GM21360 (cell line): ENCODE measurements at regions not wholly inside any gene's neighbourhood (a gene's known extent, or its start where the extent isn't known, plus 50 kb on each side); places are given as distances from the start of the nearest gene placed in this dataset.
"Not testable (repeated sequence)": the region's sequence is repeated elsewhere in the genome, so short reads cannot be mapped to it uniquely, and the experiment has no call there.

Source experiments
- ATAC-seq: cut with Tn5 transposase; IDR thresholded peaks from one replicate; pipeline ENCODE4 v1.9.1; 2021; ENCODE audit warnings: mild to moderate bottlenecking, moderate library complexity; ENCODE audit not compliant: unreplicated experiment

- ATAC-seq: not testable (repeated sequence)
Observed at GRCh38 chr12:75686233-75686632, 174.8 kb upstream of the KRR1 start.

DNA sequence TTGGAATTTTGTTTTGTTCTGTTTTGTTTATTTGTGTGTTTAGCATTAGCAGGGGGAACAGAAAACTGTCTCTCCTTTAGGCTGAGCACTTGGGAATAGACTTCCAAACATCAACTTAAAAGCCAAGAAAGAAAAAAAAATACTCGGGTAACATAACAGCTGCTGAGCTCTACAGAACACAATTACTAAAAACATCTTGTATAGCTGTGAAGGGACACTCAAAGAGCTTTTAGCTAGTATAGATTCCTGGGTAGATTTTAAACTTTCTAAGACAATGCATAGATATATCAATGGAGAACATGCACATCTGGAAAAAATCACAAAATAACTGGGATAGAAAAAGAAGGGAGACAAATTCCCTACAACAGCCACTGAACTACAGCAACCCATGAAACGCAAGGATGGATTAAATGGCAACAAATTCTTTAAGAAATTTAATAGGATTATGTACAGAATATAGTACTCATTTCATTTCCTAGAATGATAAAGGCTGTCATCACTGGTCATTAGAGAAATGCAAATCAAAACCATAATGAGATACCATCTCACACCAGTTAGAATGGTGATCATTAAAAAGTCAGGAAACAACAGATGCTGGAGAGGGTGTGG lies 174.3 kb upstream of the KRR1 start:
- no peak for ATAC-seq

- ATAC-seq: no peak
Observed at GRCh38 chr12:75684678-75685616, 173.5 kb upstream of the KRR1 start.

DNA sequence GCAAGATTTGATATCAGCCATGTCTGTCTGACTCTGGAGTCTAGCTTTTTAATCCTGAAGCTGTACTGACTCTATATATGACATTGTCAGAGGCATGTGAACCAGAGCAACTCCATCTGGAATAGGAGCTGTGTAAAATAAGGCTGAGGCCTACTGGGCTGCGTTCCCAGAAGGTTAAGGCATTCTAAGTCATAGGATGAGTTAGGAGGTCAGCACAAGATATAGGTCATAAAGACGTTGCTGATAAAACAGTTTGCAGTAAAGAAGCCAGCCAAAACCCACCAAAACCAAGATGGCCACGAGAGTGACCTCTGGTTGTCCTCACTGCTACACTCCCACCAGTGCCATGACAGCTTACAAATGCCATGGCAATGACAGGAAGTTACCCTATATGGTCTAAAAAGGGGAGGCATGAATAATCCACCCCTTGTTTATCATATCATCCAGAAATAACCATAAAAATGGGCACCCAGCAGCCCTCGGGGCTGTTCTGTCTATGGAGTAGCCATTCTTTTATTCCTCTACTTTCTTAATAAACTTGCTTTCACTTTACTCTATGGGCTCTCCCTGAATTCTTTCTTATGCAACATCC lies 172.7 kb upstream of the KRR1 start:
- not testable (repeated sequence) for ATAC-seq

- ATAC-seq: peak; percentile 55
Observed at GRCh38 chr12:75683220-75683619, 171.8 kb upstream of the KRR1 start.

DNA sequence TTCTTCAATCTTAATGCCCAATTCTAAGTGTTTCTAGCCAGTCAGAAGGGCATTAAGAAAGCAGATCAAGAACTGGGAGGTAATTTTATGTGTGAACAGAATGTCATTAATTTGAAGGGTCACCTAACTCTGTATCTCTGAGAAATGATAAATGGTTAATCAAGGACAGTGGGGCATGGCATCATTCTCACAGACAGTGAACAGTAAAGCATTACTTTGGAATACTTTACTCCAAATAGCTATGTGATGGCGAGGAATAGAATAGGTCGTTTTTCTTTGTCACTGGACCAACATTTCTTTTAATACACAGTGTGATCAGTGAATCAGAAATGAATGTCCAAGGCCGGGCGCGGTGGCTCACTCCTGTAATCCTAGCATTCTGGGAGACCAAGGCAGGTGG lies 166.1 kb upstream of the KRR1 start:
- ATAC-seq: no peak

GRCh38 chr12:75674393-75674792 lies 163.0 kb upstream of the KRR1 start:
- ATAC-seq: no peak

DNA sequence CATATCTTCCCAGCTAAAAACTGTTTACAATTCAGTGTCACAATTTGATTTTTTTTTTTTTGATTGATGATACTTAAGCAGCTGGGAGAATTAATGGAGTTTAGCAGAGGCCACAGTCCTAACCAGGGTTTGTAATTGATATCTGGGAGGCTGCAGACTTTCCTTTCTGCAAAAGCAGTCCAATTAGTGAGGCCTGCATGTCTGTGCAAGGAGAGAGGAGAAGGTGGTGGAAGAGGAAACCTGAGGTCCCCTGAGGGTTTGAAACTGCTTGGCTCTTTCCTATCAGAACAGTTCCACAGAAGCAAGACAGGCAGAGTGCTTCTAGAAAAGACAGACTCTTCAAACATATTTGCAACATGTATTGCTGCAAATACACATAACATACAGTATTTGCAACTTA lies 160.8 kb upstream of the KRR1 start:
- ATAC-seq: no peak

DNA sequence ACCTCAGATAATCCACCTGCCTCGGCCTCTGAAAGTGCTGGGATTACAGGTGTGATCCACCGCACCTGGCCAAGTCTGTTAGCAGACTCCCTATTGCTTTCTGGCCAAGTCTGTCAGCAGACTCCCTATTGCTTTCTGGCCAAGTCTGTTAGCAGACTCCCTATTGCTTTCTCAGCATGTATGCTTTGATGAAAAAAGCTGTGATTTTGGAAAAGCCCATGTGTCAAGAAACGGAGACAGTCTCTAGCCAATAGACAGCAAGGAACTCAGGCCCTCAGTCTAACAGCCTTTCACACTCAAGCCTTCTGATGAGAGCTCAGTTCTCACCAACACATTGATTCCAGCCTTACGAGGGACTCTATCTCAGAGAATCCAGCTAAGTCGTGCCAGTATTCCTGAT lies 158.8 kb upstream of the KRR1 start:
- ATAC-seq: no peak

- no peak for ATAC-seq
Observed at GRCh38 chr12:75666939-75667334, 155.5 kb upstream of the KRR1 start.

- no peak for ATAC-seq
Observed at GRCh38 chr12:75666126-75666938, 154.9 kb upstream of the KRR1 start.

DNA sequence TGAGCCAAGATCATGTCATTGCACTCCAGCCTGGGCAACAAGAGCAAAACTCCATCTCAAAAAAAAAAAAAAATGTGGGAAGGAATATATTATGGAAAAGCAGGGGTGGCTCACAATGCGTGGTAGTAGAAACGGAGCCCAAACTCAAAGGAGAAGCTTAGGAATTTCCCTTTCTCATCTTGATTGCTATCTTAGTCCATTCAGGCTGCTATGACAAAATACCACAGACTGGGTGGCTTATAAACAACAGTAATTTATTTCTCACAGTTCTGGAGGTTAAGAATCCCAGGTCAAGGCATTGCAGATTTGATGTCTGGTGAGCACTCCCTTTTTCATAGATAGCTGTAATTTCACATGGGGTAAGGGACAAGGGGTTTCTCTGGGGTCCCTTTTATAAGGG lies 153.8 kb upstream of the KRR1 start:
- ATAC-seq: no peak

DNA sequence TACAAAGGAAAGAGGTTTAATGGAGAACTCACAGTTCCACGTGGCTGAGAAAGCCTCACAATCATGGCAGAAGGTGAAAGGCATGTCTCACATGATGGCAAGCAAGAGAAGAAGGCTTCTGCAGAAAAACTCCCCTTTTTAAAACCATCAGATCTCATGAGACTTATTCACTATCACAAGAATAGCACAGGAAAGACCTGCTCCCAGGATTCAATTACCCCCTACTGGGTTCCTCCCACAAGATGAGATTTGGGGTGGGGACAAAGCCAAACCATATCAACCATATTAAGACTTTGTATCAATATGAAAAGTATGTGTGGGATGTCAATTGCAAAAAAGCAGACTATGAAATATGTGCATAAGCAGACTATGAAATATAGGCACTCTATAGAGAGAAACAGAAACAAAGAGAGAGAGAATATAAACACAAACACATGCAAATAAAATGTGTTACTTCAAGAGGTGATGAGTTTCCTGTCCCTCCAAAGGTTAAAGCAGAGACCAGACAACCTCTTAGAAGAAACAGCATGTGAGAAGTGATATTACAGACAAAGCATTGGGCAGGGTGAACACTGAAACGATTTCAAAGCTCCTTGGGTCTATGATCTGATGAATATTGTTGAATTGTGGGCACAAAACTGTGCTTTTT lies 151.2 kb upstream of the KRR1 start:
- no peak for ATAC-seq

DNA sequence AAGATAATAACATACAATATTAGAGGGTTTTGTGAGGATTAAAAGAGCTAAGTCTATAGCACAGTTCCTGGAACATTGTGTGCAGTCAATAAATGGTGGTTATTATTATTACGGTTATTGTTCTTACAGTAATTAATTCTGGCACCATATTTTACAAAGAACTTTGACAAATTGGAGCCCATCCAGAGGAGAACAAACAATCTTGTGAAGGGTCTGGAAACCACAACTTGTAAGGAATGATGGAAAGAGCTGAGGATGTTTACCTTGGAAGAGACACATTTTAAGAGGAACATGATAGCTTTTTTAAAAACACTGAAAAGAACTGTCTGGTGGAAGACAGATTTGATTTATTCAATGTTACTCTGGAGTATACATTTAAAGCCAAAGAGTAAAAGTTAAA lies 150.5 kb upstream of the KRR1 start:
- ATAC-seq: no peak

GRCh38 chr12:75660805-75661404 lies 149.5 kb upstream of the KRR1 start:
- no peak for ATAC-seq

DNA sequence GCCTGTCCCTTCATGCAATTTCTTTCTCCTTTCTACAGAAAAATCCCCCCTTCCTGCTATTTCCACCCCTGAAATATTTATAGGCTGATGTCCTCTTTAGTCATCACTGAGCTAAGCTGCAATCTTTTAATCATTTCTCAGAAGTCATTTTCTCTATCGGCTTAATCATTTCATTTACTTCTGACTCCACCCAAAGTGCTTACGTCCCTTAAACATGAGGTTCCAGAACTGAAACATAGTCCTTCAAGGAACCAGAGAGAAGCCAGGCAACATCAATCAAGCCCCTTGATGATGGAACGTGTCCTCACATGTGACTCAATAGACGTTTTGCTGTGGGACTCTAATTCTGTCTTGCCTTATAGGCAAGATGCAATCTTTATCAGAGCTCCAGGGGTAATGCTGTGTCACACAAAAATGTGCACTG lies 148.7 kb upstream of the KRR1 start:
- ATAC-seq: no peak

DNA sequence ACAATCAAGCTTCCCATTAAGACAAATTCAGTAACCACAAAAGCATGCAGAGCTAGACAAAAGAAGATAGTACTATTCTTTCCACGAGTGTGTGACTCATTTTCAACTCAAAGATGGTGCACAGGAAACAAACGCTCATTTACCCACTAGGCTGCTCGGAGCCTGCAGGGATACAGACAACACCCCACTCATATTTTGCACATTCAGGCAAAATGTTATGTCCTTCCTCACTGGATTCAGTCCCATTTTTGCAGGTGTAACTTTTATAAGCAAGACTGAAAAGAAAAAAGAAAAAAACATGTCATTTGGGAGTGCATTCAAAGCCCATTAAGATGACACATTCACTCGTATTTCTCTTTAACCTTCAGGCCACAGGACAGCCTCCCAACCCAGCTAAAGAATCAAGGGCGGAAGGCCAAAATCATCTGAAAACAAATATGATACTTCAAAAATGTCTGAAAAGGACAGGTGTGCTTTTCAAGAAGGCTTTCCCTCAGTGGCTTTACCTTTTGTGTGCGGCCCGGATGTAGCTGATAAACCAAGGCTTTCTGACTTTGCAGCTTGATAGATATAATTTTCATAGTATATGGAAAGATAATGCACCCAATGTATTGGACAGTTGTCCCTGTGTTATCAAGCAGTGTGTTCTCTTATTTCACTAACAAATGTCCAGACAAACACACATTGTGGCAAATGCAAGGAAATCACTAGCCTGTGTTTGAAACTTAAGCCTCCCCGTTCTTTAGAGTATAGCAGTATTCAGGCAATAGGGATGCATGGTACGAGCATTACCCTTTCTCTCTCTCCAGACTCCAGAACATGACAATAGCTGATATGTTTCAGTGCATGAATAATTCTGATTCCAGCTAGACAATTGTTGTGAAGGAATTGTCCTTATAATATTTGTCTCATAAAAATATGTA lies 147.8 kb upstream of the KRR1 start:
- ATAC-seq: no peak

- no peak for ATAC-seq
Observed at GRCh38 chr12:75658286-75658685, 146.9 kb upstream of the KRR1 start.

DNA sequence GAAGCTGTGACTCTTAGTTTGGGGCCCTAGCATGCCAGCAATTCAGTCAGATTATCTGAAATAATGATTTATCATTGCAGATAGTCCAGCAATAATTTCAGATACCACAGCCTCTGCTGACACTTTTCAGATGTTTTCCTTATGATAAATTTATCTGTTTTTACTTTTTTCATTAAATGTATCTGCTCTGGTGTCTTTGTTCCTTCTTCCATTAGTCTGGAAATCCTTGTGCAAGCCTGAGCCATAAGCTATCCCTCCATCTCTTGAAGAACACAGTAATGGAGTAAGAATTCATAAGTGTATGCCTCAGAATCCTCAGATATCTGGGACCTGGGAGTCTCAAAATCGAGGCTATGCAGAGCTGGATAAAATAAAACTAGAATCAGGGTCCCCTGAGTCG lies 146.4 kb upstream of the KRR1 start:
- ATAC-seq: no peak
